HUES48 (cell line): ENCODE measurements at regions not wholly inside any gene's neighbourhood (a gene's known extent, or its start where the extent isn't known, plus 50 kb on each side); places are given as distances from the start of the nearest gene placed in this dataset.

ENCODE experiments used
- H3K27ac ChIP-seq: one replicate; pipeline ENCODE4 v1.7.0; 2013; ENCODE audit warnings: low read depth, low read length, inconsistent platforms
- H3K27me3 ChIP-seq: 2 replicates; pipeline ENCODE4 v1.6.1; 2013; ENCODE audit warnings: mild to moderate bottlenecking, low read length; ENCODE audit not compliant: control insufficient read depth, insufficient read depth
- H3K36me3 ChIP-seq: 2 replicates; pipeline ENCODE4 v1.6.1; 2013; ENCODE audit warnings: low read length; ENCODE audit not compliant: control insufficient read depth, insufficient read depth
- H3K4me1 ChIP-seq: 2 replicates; pipeline ENCODE4 v1.6.1; 2013; ENCODE audit warnings: mild to moderate bottlenecking, low read length; ENCODE audit not compliant: control insufficient read depth, insufficient read depth
- H3K4me3 ChIP-seq: 2 replicates; pipeline ENCODE4 v1.5.1; 2013; ENCODE audit warnings: mild to moderate bottlenecking, low read depth, low read length
- H3K9ac ChIP-seq: 2 replicates; pipeline ENCODE4 v1.6.1; 2013; ENCODE audit warnings: mild to moderate bottlenecking, low read depth, low read length, moderate library complexity
- H3K9me3 ChIP-seq: 2 replicates; pipeline ENCODE4 v1.6.1; 2013; ENCODE audit warnings: low read length; ENCODE audit not compliant: control insufficient read depth, insufficient read depth

GRCh38 chr17:77657839-77658238 is 300.7 kb upstream of the TNRC6C start:
- Histone ChIP-seq H3K27me3 (no peaks in the 10 kb centered on the region), H3K4me1 (peaks cover 6% of the 10 kb centered on the region; the same call in 1 of the 2 replicates), H3K36me3 (no peaks in the 10 kb centered on the region), H3K9ac (no peak overlapping the region), H3K4me3 (no peak overlapping the region), H3K27ac (no peak overlapping the region), H3K9me3 (no peaks in the 10 kb centered on the region)

- Histone ChIP-seq H3K4me3 (no peak overlapping the region), H3K9me3 (no peaks in the 10 kb centered on the region), H3K9ac (no peak overlapping the region), H3K4me1 (no peaks in the 10 kb centered on the region), H3K27me3 (no peaks in the 10 kb centered on the region), H3K36me3 (no peaks in the 10 kb centered on the region), H3K27ac (no peak overlapping the region)
These were observed 298.0 kb upstream of the TNRC6C start for GRCh38 chr17:77660524-77660923.

GRCh38 chr17:77662833-77663232 is 295.7 kb upstream of the TNRC6C start:
- no peak overlapping the region for H3K4me3 ChIP-seq
- no peak overlapping the region for H3K27ac ChIP-seq
- H3K36me3 ChIP-seq, result no peaks in the 10 kb centered on the region
- H3K4me1 ChIP-seq, result no peaks in the 10 kb centered on the region
- H3K9me3 ChIP-seq, result no peaks in the 10 kb centered on the region
- no peaks in the 10 kb centered on the region for H3K27me3 ChIP-seq
- no peak overlapping the region for H3K9ac ChIP-seq

GRCh38 chr17:77664097-77664729 is 294.3 kb upstream of the TNRC6C start:
- Histone ChIP-seq H3K27me3 (no peaks in the 10 kb centered on the region), H3K9ac (no peak overlapping the region), H3K4me1 (no peaks in the 10 kb centered on the region), H3K9me3 (peaks cover 7% of the 10 kb centered on the region; the same call in 1 of the 2 replicates), H3K4me3 (no peak overlapping the region), H3K27ac (no peak overlapping the region), H3K36me3 (no peaks in the 10 kb centered on the region)

- H3K9me3 ChIP-seq, result peaks cover 7% of the 10 kb centered on the region; the same call in 1 of the 2 replicates
- no peaks in the 10 kb centered on the region for H3K27me3 ChIP-seq
- no peak overlapping the region for H3K27ac ChIP-seq
- no peak overlapping the region for H3K9ac ChIP-seq
- no peaks in the 10 kb centered on the region for H3K36me3 ChIP-seq
- no peak overlapping the region for H3K4me3 ChIP-seq
- no peaks in the 10 kb centered on the region for H3K4me1 ChIP-seq
These were observed 292.7 kb upstream of the TNRC6C start for GRCh38 chr17:77665833-77666232.

GRCh38 chr17:77666462-77666861 is 292.0 kb upstream of the TNRC6C start:
- Histone ChIP-seq H3K4me3 (no peak overlapping the region), H3K4me1 (no peaks in the 10 kb centered on the region), H3K9ac (no peak overlapping the region), H3K27me3 (no peaks in the 10 kb centered on the region), H3K36me3 (no peaks in the 10 kb centered on the region), H3K27ac (no peak overlapping the region), H3K9me3 (peaks cover 7% of the 10 kb centered on the region; the same call in 1 of the 2 replicates)

GRCh38 chr17:77666881-77667395 is 291.6 kb upstream of the TNRC6C start:
- Histone ChIP-seq H3K4me1 (no peaks in the 10 kb centered on the region), H3K27ac (no peak overlapping the region), H3K9ac (no peak overlapping the region), H3K4me3 (no peak overlapping the region), H3K27me3 (no peaks in the 10 kb centered on the region), H3K36me3 (no peaks in the 10 kb centered on the region), H3K9me3 (peaks cover 7% of the 10 kb centered on the region; the same call in 1 of the 2 replicates)

GRCh38 chr17:77667478-77667877 is 291.0 kb upstream of the TNRC6C start:
- Histone ChIP-seq H3K4me3 (no peak overlapping the region), H3K27me3 (no peaks in the 10 kb centered on the region)

GRCh38 chr17:77668518-77668917 is 290.0 kb upstream of the TNRC6C start:
- peaks cover 7% of the 10 kb centered on the region; the same call in 1 of the 2 replicates for H3K9me3 ChIP-seq
- H3K27me3 ChIP-seq, result no peaks in the 10 kb centered on the region
- H3K27ac ChIP-seq, result no peak overlapping the region
- H3K9ac ChIP-seq, result no peak overlapping the region
- no peaks in the 10 kb centered on the region for H3K4me1 ChIP-seq
- H3K4me3 ChIP-seq, result no peak overlapping the region
- H3K36me3 ChIP-seq, result no peaks in the 10 kb centered on the region

More at GRCh38 chr17:77667478-77667877, 291.0 kb upstream of the TNRC6C start:
- H3K27ac ChIP-seq, result no peak overlapping the region
- no peak overlapping the region for H3K9ac ChIP-seq
- H3K9me3 ChIP-seq, result peaks cover 7% of the 10 kb centered on the region; the same call in 1 of the 2 replicates
- H3K4me1 ChIP-seq, result no peaks in the 10 kb centered on the region
- no peaks in the 10 kb centered on the region for H3K36me3 ChIP-seq

- H3K27me3 ChIP-seq, result no peaks in the 10 kb centered on the region
- H3K36me3 ChIP-seq, result no peaks in the 10 kb centered on the region
- no peak overlapping the region for H3K27ac ChIP-seq
- no peaks in the 10 kb centered on the region for H3K4me1 ChIP-seq
- peaks cover 7% of the 10 kb centered on the region; the same call in 1 of the 2 replicates for H3K9me3 ChIP-seq
- no peak overlapping the region for H3K4me3 ChIP-seq
- H3K9ac ChIP-seq, result no peak overlapping the region
These were observed 288.3 kb upstream of the TNRC6C start for GRCh38 chr17:77670173-77670572.

- Histone ChIP-seq H3K27me3 (no peaks in the 10 kb centered on the region), H3K9ac (no peak overlapping the region), H3K4me1 (no peaks in the 10 kb centered on the region), H3K9me3 (no peaks in the 10 kb centered on the region), H3K27ac (no peak overlapping the region), H3K36me3 (no peaks in the 10 kb centered on the region), H3K4me3 (no peak overlapping the region)
These were observed 284.1 kb upstream of the TNRC6C start for GRCh38 chr17:77674358-77674757.
